ENCODE measurements at regions not wholly inside any gene's neighbourhood (a gene's known extent, or its start where the extent isn't known, plus 50 kb on each side); places are given as distances from the start of the nearest gene placed in this dataset.

DNA sequence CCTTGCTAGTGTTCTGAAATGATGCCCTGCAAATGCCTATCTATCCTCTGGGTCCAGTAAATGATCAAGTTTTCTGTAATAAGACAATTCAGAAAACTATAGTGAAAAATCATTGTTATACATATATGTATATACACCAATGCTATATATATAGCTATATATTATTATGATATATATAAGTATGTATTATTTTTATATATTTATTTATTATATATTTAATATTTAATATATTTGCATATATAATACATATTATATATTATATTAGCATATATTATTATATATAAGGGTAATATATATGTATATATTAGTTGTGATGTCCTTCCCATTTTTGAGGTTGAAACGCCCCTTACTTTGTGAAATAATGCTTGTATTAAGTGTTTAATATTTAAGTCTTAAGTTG lies 181.4 kb upstream of the CACNA2D1 start:
- TF ChIP-seq, protein P1, sequence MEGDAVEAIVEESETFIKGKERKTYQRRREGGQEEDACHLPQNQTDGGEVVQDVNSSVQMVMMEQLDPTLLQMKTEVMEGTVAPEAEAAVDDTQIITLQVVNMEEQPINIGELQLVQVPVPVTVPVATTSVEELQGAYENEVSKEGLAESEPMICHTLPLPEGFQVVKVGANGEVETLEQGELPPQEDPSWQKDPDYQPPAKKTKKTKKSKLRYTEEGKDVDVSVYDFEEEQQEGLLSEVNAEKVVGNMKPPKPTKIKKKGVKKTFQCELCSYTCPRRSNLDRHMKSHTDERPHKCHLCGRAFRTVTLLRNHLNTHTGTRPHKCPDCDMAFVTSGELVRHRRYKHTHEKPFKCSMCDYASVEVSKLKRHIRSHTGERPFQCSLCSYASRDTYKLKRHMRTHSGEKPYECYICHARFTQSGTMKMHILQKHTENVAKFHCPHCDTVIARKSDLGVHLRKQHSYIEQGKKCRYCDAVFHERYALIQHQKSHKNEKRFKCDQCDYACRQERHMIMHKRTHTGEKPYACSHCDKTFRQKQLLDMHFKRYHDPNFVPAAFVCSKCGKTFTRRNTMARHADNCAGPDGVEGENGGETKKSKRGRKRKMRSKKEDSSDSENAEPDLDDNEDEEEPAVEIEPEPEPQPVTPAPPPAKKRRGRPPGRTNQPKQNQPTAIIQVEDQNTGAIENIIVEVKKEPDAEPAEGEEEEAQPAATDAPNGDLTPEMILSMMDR (conservative IDR thresholded peaks at IDR 0.05; ENCODE audit: low read depth in 2 of 2) = no peak
- TF ChIP-seq EZH2phosphoT487 (IDR thresholded peaks at IDR 0.05; ENCODE audit: unreplicated experiment) (no peak), POLR2AphosphoS5 (IDR thresholded peaks at IDR 0.05; ENCODE audit: low read depth) (no peak), EZH2 (IDR thresholded peaks at IDR 0.05; ENCODE audit: low read depth, unreplicated experiment) (no peak), NANOG (IDR thresholded peaks at IDR 0.05; ENCODE audit: borderline replicate concordance) (no peak), CREB1 (CRISPR knock-in tag; IDR thresholded peaks at IDR 0.05; ENCODE audit: low read depth) (no peak), JUNB (IDR thresholded peaks at IDR 0.05; ENCODE audit: unreplicated experiment) (no peak), STAT1 (IDR thresholded peaks at IDR 0.05; ENCODE audit: unreplicated experiment) (no peak), ZNF114 (CRISPR knock-in tag; IDR thresholded peaks at IDR 0.05) (no peak), ZNF331 (CRISPR knock-in tag; IDR thresholded peaks at IDR 0.05; ENCODE audit: low read depth) (no peak)
- TF ChIP-seq, protein P2, sequence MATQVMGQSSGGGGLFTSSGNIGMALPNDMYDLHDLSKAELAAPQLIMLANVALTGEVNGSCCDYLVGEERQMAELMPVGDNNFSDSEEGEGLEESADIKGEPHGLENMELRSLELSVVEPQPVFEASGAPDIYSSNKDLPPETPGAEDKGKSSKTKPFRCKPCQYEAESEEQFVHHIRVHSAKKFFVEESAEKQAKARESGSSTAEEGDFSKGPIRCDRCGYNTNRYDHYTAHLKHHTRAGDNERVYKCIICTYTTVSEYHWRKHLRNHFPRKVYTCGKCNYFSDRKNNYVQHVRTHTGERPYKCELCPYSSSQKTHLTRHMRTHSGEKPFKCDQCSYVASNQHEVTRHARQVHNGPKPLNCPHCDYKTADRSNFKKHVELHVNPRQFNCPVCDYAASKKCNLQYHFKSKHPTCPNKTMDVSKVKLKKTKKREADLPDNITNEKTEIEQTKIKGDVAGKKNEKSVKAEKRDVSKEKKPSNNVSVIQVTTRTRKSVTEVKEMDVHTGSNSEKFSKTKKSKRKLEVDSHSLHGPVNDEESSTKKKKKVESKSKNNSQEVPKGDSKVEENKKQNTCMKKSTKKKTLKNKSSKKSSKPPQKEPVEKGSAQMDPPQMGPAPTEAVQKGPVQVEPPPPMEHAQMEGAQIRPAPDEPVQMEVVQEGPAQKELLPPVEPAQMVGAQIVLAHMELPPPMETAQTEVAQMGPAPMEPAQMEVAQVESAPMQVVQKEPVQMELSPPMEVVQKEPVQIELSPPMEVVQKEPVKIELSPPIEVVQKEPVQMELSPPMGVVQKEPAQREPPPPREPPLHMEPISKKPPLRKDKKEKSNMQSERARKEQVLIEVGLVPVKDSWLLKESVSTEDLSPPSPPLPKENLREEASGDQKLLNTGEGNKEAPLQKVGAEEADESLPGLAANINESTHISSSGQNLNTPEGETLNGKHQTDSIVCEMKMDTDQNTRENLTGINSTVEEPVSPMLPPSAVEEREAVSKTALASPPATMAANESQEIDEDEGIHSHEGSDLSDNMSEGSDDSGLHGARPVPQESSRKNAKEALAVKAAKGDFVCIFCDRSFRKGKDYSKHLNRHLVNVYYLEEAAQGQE (IDR thresholded peaks at IDR 0.05; ENCODE audit: unreplicated experiment) = no peak
- TF ChIP-seq, protein P3, sequence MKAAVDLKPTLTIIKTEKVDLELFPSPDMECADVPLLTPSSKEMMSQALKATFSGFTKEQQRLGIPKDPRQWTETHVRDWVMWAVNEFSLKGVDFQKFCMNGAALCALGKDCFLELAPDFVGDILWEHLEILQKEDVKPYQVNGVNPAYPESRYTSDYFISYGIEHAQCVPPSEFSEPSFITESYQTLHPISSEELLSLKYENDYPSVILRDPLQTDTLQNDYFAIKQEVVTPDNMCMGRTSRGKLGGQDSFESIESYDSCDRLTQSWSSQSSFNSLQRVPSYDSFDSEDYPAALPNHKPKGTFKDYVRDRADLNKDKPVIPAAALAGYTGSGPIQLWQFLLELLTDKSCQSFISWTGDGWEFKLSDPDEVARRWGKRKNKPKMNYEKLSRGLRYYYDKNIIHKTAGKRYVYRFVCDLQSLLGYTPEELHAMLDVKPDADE (IDR thresholded peaks at IDR 0.05) = no peak
- TF ChIP-seq, protein P4, sequence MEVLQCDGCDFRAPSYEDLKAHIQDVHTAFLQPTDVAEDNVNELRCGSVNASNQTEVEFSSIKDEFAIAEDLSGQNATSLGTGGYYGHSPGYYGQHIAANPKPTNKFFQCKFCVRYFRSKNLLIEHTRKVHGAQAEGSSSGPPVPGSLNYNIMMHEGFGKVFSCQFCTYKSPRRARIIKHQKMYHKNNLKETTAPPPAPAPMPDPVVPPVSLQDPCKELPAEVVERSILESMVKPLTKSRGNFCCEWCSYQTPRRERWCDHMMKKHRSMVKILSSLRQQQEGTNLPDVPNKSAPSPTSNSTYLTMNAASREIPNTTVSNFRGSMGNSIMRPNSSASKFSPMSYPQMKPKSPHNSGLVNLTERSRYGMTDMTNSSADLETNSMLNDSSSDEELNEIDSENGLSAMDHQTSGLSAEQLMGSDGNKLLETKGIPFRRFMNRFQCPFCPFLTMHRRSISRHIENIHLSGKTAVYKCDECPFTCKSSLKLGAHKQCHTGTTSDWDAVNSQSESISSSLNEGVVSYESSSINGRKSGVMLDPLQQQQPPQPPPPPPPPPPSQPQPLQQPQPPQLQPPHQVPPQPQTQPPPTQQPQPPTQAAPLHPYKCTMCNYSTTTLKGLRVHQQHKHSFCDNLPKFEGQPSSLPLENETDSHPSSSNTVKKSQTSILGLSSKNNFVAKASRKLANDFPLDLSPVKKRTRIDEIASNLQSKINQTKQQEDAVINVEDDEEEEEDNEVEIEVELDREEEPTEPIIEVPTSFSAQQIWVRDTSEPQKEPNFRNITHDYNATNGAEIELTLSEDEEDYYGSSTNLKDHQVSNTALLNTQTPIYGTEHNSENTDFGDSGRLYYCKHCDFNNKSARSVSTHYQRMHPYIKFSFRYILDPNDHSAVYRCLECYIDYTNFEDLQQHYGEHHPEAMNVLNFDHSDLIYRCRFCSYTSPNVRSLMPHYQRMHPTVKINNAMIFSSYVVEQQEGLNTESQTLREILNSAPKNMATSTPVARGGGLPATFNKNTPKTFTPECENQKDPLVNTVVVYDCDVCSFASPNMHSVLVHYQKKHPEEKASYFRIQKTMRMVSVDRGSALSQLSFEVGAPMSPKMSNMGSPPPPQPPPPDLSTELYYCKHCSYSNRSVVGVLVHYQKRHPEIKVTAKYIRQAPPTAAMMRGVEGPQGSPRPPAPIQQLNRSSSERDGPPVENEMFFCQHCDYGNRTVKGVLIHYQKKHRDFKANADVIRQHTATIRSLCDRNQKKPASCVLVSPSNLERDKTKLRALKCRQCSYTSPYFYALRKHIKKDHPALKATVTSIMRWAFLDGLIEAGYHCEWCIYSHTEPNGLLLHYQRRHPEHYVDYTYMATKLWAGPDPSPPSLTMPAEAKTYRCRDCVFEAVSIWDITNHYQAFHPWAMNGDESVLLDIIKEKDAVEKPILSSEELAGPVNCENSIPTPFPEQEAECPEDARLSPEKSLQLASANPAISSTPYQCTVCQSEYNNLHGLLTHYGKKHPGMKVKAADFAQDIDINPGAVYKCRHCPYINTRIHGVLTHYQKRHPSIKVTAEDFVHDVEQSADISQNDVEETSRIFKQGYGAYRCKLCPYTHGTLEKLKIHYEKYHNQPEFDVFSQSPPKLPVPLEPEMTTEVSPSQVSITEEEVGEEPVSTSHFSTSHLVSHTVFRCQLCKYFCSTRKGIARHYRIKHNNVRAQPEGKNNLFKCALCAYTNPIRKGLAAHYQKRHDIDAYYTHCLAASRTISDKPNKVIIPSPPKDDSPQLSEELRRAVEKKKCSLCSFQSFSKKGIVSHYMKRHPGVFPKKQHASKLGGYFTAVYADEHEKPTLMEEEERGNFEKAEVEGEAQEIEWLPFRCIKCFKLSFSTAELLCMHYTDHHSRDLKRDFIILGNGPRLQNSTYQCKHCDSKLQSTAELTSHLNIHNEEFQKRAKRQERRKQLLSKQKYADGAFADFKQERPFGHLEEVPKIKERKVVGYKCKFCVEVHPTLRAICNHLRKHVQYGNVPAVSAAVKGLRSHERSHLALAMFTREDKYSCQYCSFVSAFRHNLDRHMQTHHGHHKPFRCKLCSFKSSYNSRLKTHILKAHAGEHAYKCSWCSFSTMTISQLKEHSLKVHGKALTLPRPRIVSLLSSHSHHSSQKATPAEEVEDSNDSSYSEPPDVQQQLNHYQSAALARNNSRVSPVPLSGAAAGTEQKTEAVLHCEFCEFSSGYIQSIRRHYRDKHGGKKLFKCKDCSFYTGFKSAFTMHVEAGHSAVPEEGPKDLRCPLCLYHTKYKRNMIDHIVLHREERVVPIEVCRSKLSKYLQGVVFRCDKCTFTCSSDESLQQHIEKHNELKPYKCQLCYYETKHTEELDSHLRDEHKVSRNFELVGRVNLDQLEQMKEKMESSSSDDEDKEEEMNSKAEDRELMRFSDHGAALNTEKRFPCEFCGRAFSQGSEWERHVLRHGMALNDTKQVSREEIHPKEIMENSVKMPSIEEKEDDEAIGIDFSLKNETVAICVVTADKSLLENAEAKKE (CRISPR knock-in tag; IDR thresholded peaks at IDR 0.05) = no peak

Data from GM23338 (cell line).